OCI-LY7 (cell line): ENCODE measurements at regions not wholly inside any gene's neighbourhood (a gene's known extent, or its start where the extent isn't known, plus 50 kb on each side); places are given as distances from the start of the nearest gene placed in this dataset.

Experiments
- BruUV-seq: library from RNA; stranded (reverse); fragments of 400-500 nt; replicated peaks from 2 replicates; lab custom pipeline; 2021; lab: Mats Ljungman, UMichigan
- CTCF ChIA-PET: fragments of 300-600 bp; sonication (Branson Sonifier 250); formaldehyde crosslinking; loops from one replicate; lab custom pipeline; 2022; ENCODE audit warnings: antibody characterized with exemption; ENCODE audit not compliant: unreplicated experiment; lab: Charles Lee
- POLR2A ChIA-PET: fragments of 300-600 bp; sonication (Branson Sonifier 250); formaldehyde crosslinking; loops from one replicate; lab custom pipeline; 2022; ENCODE audit warnings: antibody characterized with exemption; lab: Charles Lee
- DNase-seq: peaks from one replicate; pipeline ENCODE4 v3.0.0-alpha.2; 2015; ENCODE audit warnings: low spot score
- H2AFZ ChIP-seq: fragments of 200-600 bp; sonication (generic), shearing (Covaris generic); 2 replicates; pipeline ENCODE4 v1.6.1; 2014; ENCODE audit warnings: mild to moderate bottlenecking, antibody characterized with exemption, low read length, moderate library complexity
- H3K27ac ChIP-seq: fragments of 200-600 bp; sonication (generic); 2 replicates; pipeline ENCODE4 v1.5.1; 2014; ENCODE audit warnings: mixed run types, low read depth, mild to moderate bottlenecking, moderate library complexity, low read length, inconsistent platforms; ENCODE audit not compliant: poor library complexity, severe bottlenecking
- H3K36me3 ChIP-seq: fragments of 200-600 bp; sonication (generic); 2 replicates; pipeline ENCODE4 v1.6.1; 2014; ENCODE audit warnings: mild to moderate bottlenecking, antibody characterized with exemption, low read length, moderate library complexity, mixed read lengths; ENCODE audit not compliant: insufficient read depth
- H3K4me1 ChIP-seq: fragments of 200-600 bp; sonication (generic); 2 replicates; pipeline ENCODE4 v1.5.1; 2014; ENCODE audit warnings: mild to moderate bottlenecking, low read length; ENCODE audit not compliant: insufficient read depth, poor library complexity, severe bottlenecking
- H3K4me2 ChIP-seq: fragments of 200-600 bp; sonication (generic); 2 replicates; pipeline ENCODE4 v1.6.1; 2014; ENCODE audit warnings: mild to moderate bottlenecking, low read length
- H3K4me3 ChIP-seq: fragments of 200-600 bp; sonication (generic); 2 replicates; pipeline ENCODE4 v1.5.1; 2014; ENCODE audit warnings: mild to moderate bottlenecking, low read depth, low read length; ENCODE audit not compliant: poor library complexity, severe bottlenecking
- H3K79me2 ChIP-seq: fragments of 200-600 bp; sonication (generic); 2 replicates; pipeline ENCODE4 v1.6.1; 2016; ENCODE audit warnings: low read depth, mild to moderate bottlenecking, low read length, moderate library complexity, mixed read lengths; ENCODE audit not compliant: insufficient read depth
- H3K9me2 ChIP-seq: fragments of 200-600 bp; sonication (generic); 2 replicates; pipeline ENCODE4 v1.6.1; 2016; ENCODE audit warnings: mild to moderate bottlenecking, low read length, mixed read lengths; ENCODE audit not compliant: insufficient read depth
- H3K9me3 ChIP-seq: fragments of 200-600 bp; sonication (generic); 2 replicates; pipeline ENCODE4 v1.6.1; 2014; ENCODE audit warnings: mild to moderate bottlenecking, mixed run types, low read length, mixed read lengths
- H4K20me1 ChIP-seq: fragments of 200-600 bp; sonication (generic); 2 replicates; pipeline ENCODE4 v1.6.1; 2014; ENCODE audit warnings: mild to moderate bottlenecking, antibody characterized with exemption, low read length, moderate library complexity, mixed read lengths; ENCODE audit not compliant: insufficient read depth
- CTCF ChIP-seq: fragments of 200-600 bp; sonication (generic); conservative IDR thresholded peaks from 2 replicates; pipeline ENCODE4 v1.5.1; 2014; ENCODE audit warnings: mild to moderate bottlenecking, antibody characterized with exemption, low read length, moderate library complexity, mixed read lengths
- EZH2phosphoT487 ChIP-seq: fragments of 200-600 bp; sonication (generic); IDR thresholded peaks from 2 replicates; pipeline ENCODE4 v1.6.1; 2018; ENCODE audit warnings: low read depth, borderline replicate concordance, mild to moderate bottlenecking, mixed run types, antibody characterized with exemption, low read length, moderate library complexity, mixed read lengths
- intact Hi-C: fragments of 100-400 bp; cut with micrococcal nuclease; formaldehyde crosslinking; loops from one replicate; pipeline ENCODE4 v1.10.0; 2022; ENCODE audit not compliant: unreplicated experiment

GRCh38 chrX:5549512-5549911 lies 679.2 kb downstream of the NLGN4X start:
- ChIA-PET CTCF (no interaction called here), POLR2A (interaction anchor here (0.5 kb wide), 1 partner anchor 866 kb away, joined by 3 read pairs; no protein-coding TSS in a partner anchor)
- TF ChIP-seq CTCF (no peak), EZH2phosphoT487 (no peak)
- no peaks in the 10 kb centered on the region for H3K79me2 ChIP-seq
- DNase-seq: no peak
- no TSS peak for BruUV-seq
- H3K4me3 ChIP-seq: no peak overlapping the region
- H3K36me3 ChIP-seq: no peaks in the 10 kb centered on the region
- no peak overlapping the region for H2AFZ ChIP-seq
- no peaks in the 10 kb centered on the region for H3K9me3 ChIP-seq
- intact Hi-C loops: no loop called here
- no peak overlapping the region for H3K4me2 ChIP-seq
- no peak overlapping the region for H3K27ac ChIP-seq
- H3K9me2 ChIP-seq: no peaks in the 10 kb centered on the region
- no peaks in the 10 kb centered on the region for H3K4me1 ChIP-seq
- no peaks in the 10 kb centered on the region for H4K20me1 ChIP-seq

- Histone ChIP-seq H4K20me1 (no peaks in the 10 kb centered on the region), H2AFZ (no peak overlapping the region), H3K36me3 (no peaks in the 10 kb centered on the region), H3K79me2 (no peaks in the 10 kb centered on the region), H3K9me3 (no peaks in the 10 kb centered on the region), H3K4me2 (no peak overlapping the region), H3K9me2 (no peaks in the 10 kb centered on the region), H3K27ac (no peak overlapping the region), H3K4me3 (no peak overlapping the region), H3K4me1 (no peaks in the 10 kb centered on the region)
- no peak for TF ChIP-seq CTCF
- TF ChIP-seq EZH2phosphoT487: no peak
- no TSS peak for BruUV-seq
- intact Hi-C loops: no loop called here
- DNase-seq: no peak
- CTCF ChIA-PET: interaction anchor here (0.5 kb wide), 1 partner anchor 375 kb away, joined by 3 read pairs; no protein-coding TSS in a partner anchor
- POLR2A ChIA-PET: no interaction called here
These were observed 691.6 kb downstream of the NLGN4X start for GRCh38 chrX:5537098-5537497.

GRCh38 chrX:5536261-5536660 lies 692.4 kb downstream of the NLGN4X start:
- ChIA-PET POLR2A (no interaction called here), CTCF (no interaction called here)
- no peak overlapping the region for H2AFZ ChIP-seq
- H3K4me2 ChIP-seq: no peak overlapping the region
- no peaks in the 10 kb centered on the region for H3K4me1 ChIP-seq
- H3K9me2 ChIP-seq: no peaks in the 10 kb centered on the region
- intact Hi-C loops: no loop called here
- no peak overlapping the region for H3K27ac ChIP-seq
- no peaks in the 10 kb centered on the region for H3K79me2 ChIP-seq
- TF ChIP-seq CTCF: no peak
- no peak for TF ChIP-seq EZH2phosphoT487
- no peak for DNase-seq
- no peak overlapping the region for H3K4me3 ChIP-seq
- no peaks in the 10 kb centered on the region for H3K9me3 ChIP-seq
- BruUV-seq: no TSS peak
- H3K36me3 ChIP-seq: no peaks in the 10 kb centered on the region
- no peaks in the 10 kb centered on the region for H4K20me1 ChIP-seq
